GM21360 (cell line): ENCODE measurements at regions not wholly inside any gene's neighbourhood (a gene's known extent, or its start where the extent isn't known, plus 50 kb on each side); places are given as distances from the start of the nearest gene placed in this dataset.
"Not testable (repeated sequence)": the region's sequence is repeated elsewhere in the genome, so short reads cannot be mapped to it uniquely, and the experiment has no call there.

Experiments used
- ATAC-seq: cut with Tn5 transposase; IDR thresholded peaks from one replicate; pipeline ENCODE4 v1.9.1; 2021; ENCODE audit warnings: mild to moderate bottlenecking, moderate library complexity; ENCODE audit not compliant: unreplicated experiment

GRCh38 chr10:84626397-84627087 is 298.2 kb downstream of the CCSER2 start:
- ATAC-seq = no peak

- no peak for ATAC-seq
Observed at GRCh38 chr10:84632866-84633265, 304.5 kb downstream of the CCSER2 start.

- no peak for ATAC-seq
Observed at GRCh38 chr10:84634636-84635035, 306.2 kb downstream of the CCSER2 start.

- ATAC-seq = not testable (repeated sequence)
Observed at GRCh38 chr10:84650628-84651027, 322.2 kb downstream of the CCSER2 start.

- no peak for ATAC-seq
Observed at GRCh38 chr10:84654671-84655070, 326.3 kb downstream of the CCSER2 start.

- ATAC-seq = no peak
Observed at GRCh38 chr10:84659027-84659426, 330.6 kb downstream of the CCSER2 start.

GRCh38 chr10:84659497-84660439 is 331.4 kb downstream of the CCSER2 start:
- no peak for ATAC-seq

GRCh38 chr10:84660450-84661159 is 332.2 kb downstream of the CCSER2 start:
- ATAC-seq = no peak

- ATAC-seq = no peak
Observed at GRCh38 chr10:84665211-84665610, 336.8 kb downstream of the CCSER2 start.

- peak; percentile 88 for ATAC-seq
Observed at GRCh38 chr10:84665883-84666463, 337.6 kb downstream of the CCSER2 start.

GRCh38 chr10:84668186-84668763 is 339.9 kb downstream of the CCSER2 start:
- no peak for ATAC-seq

GRCh38 chr10:84675060-84675459 is 346.7 kb downstream of the CCSER2 start:
- ATAC-seq = no peak

- ATAC-seq = no peak
Observed at GRCh38 chr10:84676536-84676935, 348.1 kb downstream of the CCSER2 start.

- no peak for ATAC-seq
Observed at GRCh38 chr10:84681781-84682180, 353.4 kb downstream of the CCSER2 start.

- ATAC-seq = no peak
Observed at GRCh38 chr10:84683550-84683949, 355.2 kb downstream of the CCSER2 start.

- ATAC-seq = no peak
Observed at GRCh38 chr10:84683980-84684740, 355.8 kb downstream of the CCSER2 start.

GRCh38 chr10:84685047-84685660 is 356.8 kb downstream of the CCSER2 start:
- ATAC-seq = no peak

- no peak for ATAC-seq
Observed at GRCh38 chr10:84693006-84693405, 364.6 kb downstream of the CCSER2 start.

- ATAC-seq = no peak
Observed at GRCh38 chr10:84695902-84696301, 367.5 kb downstream of the CCSER2 start.
